SK-N-SH (cell line): ENCODE measurements at regions not wholly inside any gene's neighbourhood (a gene's known extent, or its start where the extent isn't known, plus 50 kb on each side); places are given as distances from the start of the nearest gene placed in this dataset.

Source experiments
- CTCF ChIA-PET: fragments of 300-600, 350-600 bp; formaldehyde crosslinking; extraction: SDS; loops from one replicate; lab custom pipeline; 2021; lab: Yijun Ruan, JAX
- POLR2A ChIA-PET: fragments of 350-600 bp; sonication (Branson Sonifier 250); formaldehyde crosslinking; extraction: SDS; loops from one replicate; lab custom pipeline; 2020; ENCODE audit warnings: antibody characterized with exemption, inconsistent platforms; lab: Yijun Ruan, JAX
- DNase-seq: peaks from one replicate; pipeline ENCODE4 v3.0.0; 2012
- H2AFZ ChIP-seq: fragments of 200-600 bp; sonication (generic); 2 replicates; pipeline ENCODE4 v1.8.1; 2016; ENCODE audit warnings: antibody characterized with exemption, mild to moderate bottlenecking, low read depth
- H3F3A ChIP-seq: fragments of 200-600 bp; sonication (generic); replicated peaks from 2 replicates; pipeline ENCODE3; 2016; ENCODE audit warnings: antibody characterized with exemption, mild to moderate bottlenecking; ENCODE audit not compliant: insufficient read depth
- H3K27ac ChIP-seq, 2 experiments: fragments of 200-500 bp in 1 of 2; fragments of 200-600 bp in 1 of 2; sonication (Bioruptor generic) in 1 of 2; sonication (generic), shearing (Covaris generic) in 1 of 2; 2 replicates each; pipeline versions ENCODE4 v1.5.1 to v1.6.1; 2014 to 2016; ENCODE audit warnings: low read depth in 2 of 2, inconsistent platforms in 1 of 2, low read length in 1 of 2, mild to moderate bottlenecking in 1 of 2, mixed read lengths in 1 of 2
- H3K27me3 ChIP-seq: fragments of 200-600 bp; sonication (generic), shearing (Covaris generic); 2 replicates; pipeline ENCODE4 v1.6.1; 2016; ENCODE audit warnings: mixed run types; ENCODE audit not compliant: insufficient read depth
- H3K36me3 ChIP-seq, 2 experiments: fragments of 200-500 bp in 1 of 2; fragments of 200-600 bp in 1 of 2; sonication (Bioruptor generic) in 1 of 2; sonication (generic) in 1 of 2; replicated peaks in 1 of 2; 2 replicates each; pipeline versions ENCODE3 to v1.5.1; 2014 to 2016; ENCODE audit warnings: low read length in 1 of 2, mild to moderate bottlenecking in 1 of 2; ENCODE audit not compliant: insufficient read depth in 2 of 2, control insufficient read depth in 1 of 2
- H3K4me1 ChIP-seq, 2 experiments: fragments of 200-500 bp in 1 of 2; fragments of 200-600 bp in 1 of 2; sonication (Bioruptor generic) in 1 of 2; sonication (generic), shearing (Covaris generic) in 1 of 2; 2 replicates each; pipeline versions ENCODE4 v1.5.1 to v1.6.1; 2014 to 2016; ENCODE audit warnings: low read depth in 1 of 2, low read length in 1 of 2, mixed run types in 1 of 2; ENCODE audit not compliant: insufficient read depth in 2 of 2, control insufficient read depth in 1 of 2
- H3K4me2 ChIP-seq: fragments of 200-600 bp; sonication (generic), shearing (Covaris generic); 2 replicates; pipeline ENCODE4 v1.6.1; 2017; ENCODE audit warnings: mixed run types
- H3K4me3 ChIP-seq, 2 experiments: fragments of 200-500 bp in 1 of 2; fragments of 200-600 bp in 1 of 2; sonication (Bioruptor generic) in 1 of 2; sonication (generic), shearing (Covaris generic) in 1 of 2; 2 replicates each; pipeline versions ENCODE4 v1.5.1 to v1.8.1; 2014 to 2016; ENCODE audit warnings: low read depth in 2 of 2, inconsistent platforms in 1 of 2, low read length in 1 of 2, mild to moderate bottlenecking in 1 of 2, mixed read lengths in 1 of 2, moderate library complexity in 1 of 2
- H3K79me2 ChIP-seq: fragments of 200-600 bp; sonication (generic); 2 replicates; pipeline ENCODE4 v1.8.1; 2017; ENCODE audit warnings: mild to moderate bottlenecking; ENCODE audit not compliant: insufficient read depth
- H3K9ac ChIP-seq: fragments of 200-600 bp; sonication (generic); 2 replicates; pipeline ENCODE4 v1.6.1; 2017; ENCODE audit warnings: mixed run types
- H3K9me2 ChIP-seq: fragments of 200-600 bp; sonication (generic); 2 replicates; pipeline ENCODE4 v1.6.1; 2017; ENCODE audit warnings: mixed run types
- H3K9me3 ChIP-seq: fragments of 200-600 bp; sonication (generic); 2 replicates; pipeline ENCODE4 v1.6.1; 2017; ENCODE audit warnings: mixed run types, mild to moderate bottlenecking, moderate library complexity
- H4K20me1 ChIP-seq: fragments of 200-600 bp; sonication (generic); 2 replicates; pipeline ENCODE4 v1.6.1; 2017; ENCODE audit warnings: mild to moderate bottlenecking, mixed run types; ENCODE audit not compliant: insufficient read depth
- EP300 ChIP-seq, 2 experiments: IDR thresholded peaks; 2 replicates each; pipeline versions ENCODE4 v1.4.0 to v1.6.1; 2012; ENCODE audit warnings: borderline replicate concordance in 1 of 2, low read depth in 1 of 2, low read length in 1 of 2
- JUND ChIP-seq: IDR thresholded peaks from 2 replicates; pipeline ENCODE4 v1.4.0; 2012
- RAD21 ChIP-seq: IDR thresholded peaks from 2 replicates; pipeline ENCODE4 v1.6.1; 2012; ENCODE audit warnings: mild to moderate bottlenecking, low read length
- REST ChIP-seq: IDR thresholded peaks from 2 replicates; pipeline ENCODE4 v1.6.1; 2012; ENCODE audit warnings: mild to moderate bottlenecking, low read depth, low read length, moderate library complexity
- WGBS: methylation state at CpG from one replicate; pipeline ENCODE4 v1.1.6; 2017; ENCODE audit warnings: low lambda C conversion rate; 5-methylcytosine and 5-hydroxymethylcytosine counted together
- TF ChIP-seq, protein P1 (sequence below): IDR thresholded peaks from 2 replicates; pipeline ENCODE4; 2012

DNA sequence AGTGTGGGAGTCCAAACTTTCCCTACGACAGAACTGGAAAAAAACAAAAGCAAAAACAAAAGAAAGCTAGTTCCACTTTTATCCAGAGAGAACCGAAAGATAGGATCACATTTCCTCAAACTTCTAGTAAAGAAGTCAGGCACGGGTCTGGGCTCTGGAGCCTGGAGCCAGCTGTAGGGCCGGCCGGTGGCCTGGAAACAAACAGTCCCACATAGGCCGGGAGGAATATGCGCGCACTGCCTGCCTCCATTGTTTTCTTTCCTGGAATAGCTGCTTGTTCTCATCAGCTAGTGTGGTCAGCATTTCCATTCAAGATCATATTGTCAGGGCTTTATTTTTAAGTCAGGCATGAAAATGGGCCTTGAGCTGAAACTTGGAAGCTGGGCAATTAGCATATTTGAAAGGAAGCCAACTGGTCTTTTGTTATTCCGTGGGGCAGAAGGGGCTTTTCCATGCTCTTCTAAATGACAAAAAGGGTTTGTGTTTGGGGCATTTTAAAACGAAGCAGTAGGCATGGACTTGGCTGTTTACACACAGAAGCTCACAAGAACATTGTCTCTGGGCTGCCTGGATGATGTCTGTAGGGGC is 58.7 kb upstream of the RFX8 start:
- H3K27me3 ChIP-seq, result no peaks in the 10 kb centered on the region
- H2AFZ ChIP-seq, result no peak overlapping the region
- H3K4me2 ChIP-seq, result no peak overlapping the region
- H3K79me2 ChIP-seq, result no peaks in the 10 kb centered on the region
- no peaks in the 10 kb centered on the region for H3K9me2 ChIP-seq
- CTCF ChIA-PET, result interaction anchor here (1.3 kb wide), 1 partner anchor 115 kb away, joined by 4 read pairs; no protein-coding TSS in a partner anchor
- WGBS, result 85% methylated on average over 10 of the region's 10 CpGs
- peaks cover 9% of the 10 kb centered on the region for H3F3A ChIP-seq
- DNase-seq, result no peak
- no peaks in the 10 kb centered on the region for H3K9me3 ChIP-seq
- no peak overlapping the region for H3K9ac ChIP-seq
- H3K27ac ChIP-seq, result no peak overlapping the region
- TF ChIP-seq RAD21, result no peak
- H3K4me3 ChIP-seq, result no peak overlapping the region
- no peaks in the 10 kb centered on the region for H3K36me3 ChIP-seq
- no peaks in the 10 kb centered on the region for H4K20me1 ChIP-seq
- POLR2A ChIA-PET, result no interaction called here
- no peaks in the 10 kb centered on the region for H3K4me1 ChIP-seq

- H2AFZ ChIP-seq, result no peak overlapping the region
- no peak for TF ChIP-seq REST
- TF ChIP-seq, protein P1, sequence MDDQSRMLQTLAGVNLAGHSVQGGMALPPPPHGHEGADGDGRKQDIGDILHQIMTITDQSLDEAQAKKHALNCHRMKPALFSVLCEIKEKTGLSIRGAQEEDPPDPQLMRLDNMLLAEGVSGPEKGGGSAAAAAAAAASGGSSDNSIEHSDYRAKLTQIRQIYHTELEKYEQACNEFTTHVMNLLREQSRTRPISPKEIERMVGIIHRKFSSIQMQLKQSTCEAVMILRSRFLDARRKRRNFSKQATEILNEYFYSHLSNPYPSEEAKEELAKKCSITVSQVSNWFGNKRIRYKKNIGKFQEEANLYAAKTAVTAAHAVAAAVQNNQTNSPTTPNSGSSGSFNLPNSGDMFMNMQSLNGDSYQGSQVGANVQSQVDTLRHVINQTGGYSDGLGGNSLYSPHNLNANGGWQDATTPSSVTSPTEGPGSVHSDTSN, result no peak
- TF ChIP-seq EP300 (IDR thresholded peaks at IDR 0.05; ENCODE audit: borderline replicate concordance in 1 of 2, low read depth in 1 of 2, low read length in 1 of 2), result no peak
- TF ChIP-seq JUND, result no peak
- no peaks in the 10 kb centered on the region for H3K9me3 ChIP-seq
- no peaks in the 10 kb centered on the region for H3K27me3 ChIP-seq
- H3K4me1 ChIP-seq, result no peaks in the 10 kb centered on the region
- H3K36me3 ChIP-seq, result no peaks in the 10 kb centered on the region
- no peak overlapping the region for H3K4me3 ChIP-seq
- H3K9ac ChIP-seq, result no peak overlapping the region
- ChIA-PET POLR2A (no interaction called here), CTCF (interaction anchor here (1.3 kb wide), 1 partner anchor 303 kb away, joined by 3 read pairs; no protein-coding TSS in a partner anchor)
- H3K27ac ChIP-seq, result no peak overlapping the region
- DNase-seq, result no peak
- H4K20me1 ChIP-seq, result no peaks in the 10 kb centered on the region
- H3K79me2 ChIP-seq, result no peaks in the 10 kb centered on the region
- WGBS, result 95% methylated on average over 4 of the region's 4 CpGs
- H3K4me2 ChIP-seq, result no peak overlapping the region
- no peaks in the 10 kb centered on the region for H3K9me2 ChIP-seq
- peaks cover 9% of the 10 kb centered on the region for H3F3A ChIP-seq
Measured at GRCh38 chr2:101528501-101528900, 53.6 kb upstream of the RFX8 start.
